Activated CD8-positive, alpha-beta T cell treated with anti-CD3 and anti-CD28 coated beads for 36 hours (primary cell): ENCODE measurements at regions not wholly inside any gene's neighbourhood (a gene's known extent, or its start where the extent isn't known, plus 50 kb on each side); places are given as distances from the start of the nearest gene placed in this dataset.
A peak's percentile ranks its signal among the peaks of the same experiment; 100 is the strongest.

Experiments used
- ATAC-seq: fragments of 200-7000 bp; cut with Tn5 transposase; one replicate; pipeline ENCODE4 v1.10.0; 2021; ENCODE audit warnings: mild to moderate bottlenecking, moderate library complexity
- CTCF ChIA-PET: fragments of 350-600 bp; sonication (Branson Sonifier 250); formaldehyde crosslinking; loops from one replicate; lab custom pipeline; 2021; ENCODE audit warnings: antibody characterized with exemption; lab: Charles Lee
- POLR2A ChIA-PET: fragments of 350-600 bp; sonication (Branson Sonifier 250); formaldehyde crosslinking; loops from one replicate; lab custom pipeline; 2021; ENCODE audit warnings: antibody characterized with exemption; lab: Charles Lee
- DNase-seq: peaks from one replicate; pipeline ENCODE4 v3.0.0-alpha.2; 2020
- H3K27ac Mint-ChIP-seq: one replicate; pipeline ENCODE4 v1.8.0; 2021; ENCODE audit warnings: mild to moderate bottlenecking, mixed read lengths
- H3K27me3 Mint-ChIP-seq: one replicate; pipeline ENCODE4 v1.8.0; 2021; ENCODE audit warnings: mixed read lengths
- H3K36me3 Mint-ChIP-seq: one replicate; pipeline ENCODE4 v1.8.0; 2021; ENCODE audit warnings: low read depth, mixed read lengths
- H3K4me1 Mint-ChIP-seq: one replicate; pipeline ENCODE4 v1.8.0; 2021; ENCODE audit warnings: low read depth, mixed read lengths
- H3K4me3 Mint-ChIP-seq: one replicate; pipeline ENCODE4 v1.8.0; 2021; ENCODE audit warnings: mild to moderate bottlenecking, moderate library complexity, mixed read lengths
- H3K9me3 Mint-ChIP-seq: one replicate; pipeline ENCODE4 v1.8.0; 2021; ENCODE audit warnings: mixed read lengths
- CTCF ChIP-seq: fragments of 200-600 bp; IDR thresholded peaks from one replicate; pipeline ENCODE4 v1.8.0; 2022; ENCODE audit warnings: antibody characterized with exemption, mild to moderate bottlenecking
- intact Hi-C: fragments of 100-400 bp; cut with micrococcal nuclease; formaldehyde crosslinking; loops from one replicate; pipeline ENCODE4 v1.10.0; 2022

- H3K27ac Mint-ChIP-seq: no peak overlapping the region
- ATAC-seq (no peak), DNase-seq (no peak)
- CTCF ChIA-PET: interaction anchor here (0.9 kb wide), 1 partner anchor 169 kb away, joined by 3 read pairs; no protein-coding TSS in a partner anchor
- H3K36me3 Mint-ChIP-seq: no peaks in the 10 kb centered on the region
- H3K4me3 Mint-ChIP-seq: no peak overlapping the region
- no peaks in the 10 kb centered on the region for H3K4me1 Mint-ChIP-seq
- H3K9me3 Mint-ChIP-seq: no peaks in the 10 kb centered on the region
- intact Hi-C loops: no loop called here
- POLR2A ChIA-PET: no interaction called here
- H3K27me3 Mint-ChIP-seq: no peaks in the 10 kb centered on the region
- no peak for TF ChIP-seq CTCF
These were observed 273.9 kb downstream of the MBD2 start for GRCh38 chr18:53950545-53950944.

GRCh38 chr18:53948991-53949390 is 275.5 kb downstream of the MBD2 start:
- ChIA-PET CTCF (interaction anchor here (1.1 kb wide), 1 partner anchor 12 kb away, joined by 5 read pairs; no protein-coding TSS in a partner anchor), POLR2A (no interaction called here)
- no peaks in the 10 kb centered on the region for H3K4me1 Mint-ChIP-seq
- no peaks in the 10 kb centered on the region for H3K36me3 Mint-ChIP-seq
- intact Hi-C loops: no loop called here
- no peak overlapping the region for H3K27ac Mint-ChIP-seq
- ATAC-seq: no peak
- peaks cover 2% of the 10 kb centered on the region for H3K9me3 Mint-ChIP-seq
- no peak for TF ChIP-seq CTCF
- no peak overlapping the region for H3K4me3 Mint-ChIP-seq
- H3K27me3 Mint-ChIP-seq: no peaks in the 10 kb centered on the region
- no peak for DNase-seq

DNA sequence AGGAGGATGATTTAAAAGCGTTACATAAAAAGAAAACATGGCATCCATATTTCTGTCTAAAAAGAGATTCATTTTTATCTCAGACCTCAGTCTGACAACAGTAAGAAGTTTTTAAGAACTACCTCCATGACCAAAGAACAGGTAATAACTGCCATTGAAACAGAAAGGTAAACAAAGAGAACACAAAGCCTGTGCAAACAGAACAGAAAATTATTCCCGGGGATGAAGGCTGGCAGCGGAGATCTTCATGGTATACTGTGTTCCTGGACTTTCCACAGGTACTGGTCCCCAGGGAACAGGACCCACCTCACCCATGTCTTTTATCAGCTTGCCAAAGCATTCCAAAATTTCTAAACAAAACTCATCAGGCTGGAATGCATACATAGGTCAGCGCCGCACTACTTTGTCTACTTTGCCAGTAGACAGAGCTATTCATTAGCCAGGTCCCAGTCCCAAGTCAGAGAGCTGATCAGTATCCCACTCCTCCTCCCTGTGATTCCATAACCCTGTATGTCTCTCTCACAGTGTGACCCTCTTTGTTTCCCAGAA is 277.3 kb downstream of the MBD2 start:
- H3K27me3 Mint-ChIP-seq: no peaks in the 10 kb centered on the region
- DNase-seq: no peak

GRCh38 chr18:53946594-53946993 is 277.9 kb downstream of the MBD2 start:
- no peaks in the 10 kb centered on the region for H3K4me1 Mint-ChIP-seq
- H3K27ac Mint-ChIP-seq: no peak overlapping the region
- no peaks in the 10 kb centered on the region for H3K36me3 Mint-ChIP-seq
- intact Hi-C loops: no loop called here
- H3K9me3 Mint-ChIP-seq: peaks cover 2% of the 10 kb centered on the region
- CTCF ChIA-PET: no interaction called here
- no peak for DNase-seq
- no peak for ATAC-seq
- no peak overlapping the region for H3K4me3 Mint-ChIP-seq
- H3K27me3 Mint-ChIP-seq: no peaks in the 10 kb centered on the region
- TF ChIP-seq CTCF: no peak
- POLR2A ChIA-PET: interaction anchor here (0.6 kb wide), 1 partner anchor 18 kb away, joined by 3 read pairs; no protein-coding TSS in a partner anchor

More for the DNA sequence above, 277.3 kb downstream of the MBD2 start:
- CTCF ChIA-PET: no interaction called here
- no peak for ATAC-seq
- TF ChIP-seq CTCF: no peak
- H3K36me3 Mint-ChIP-seq: no peaks in the 10 kb centered on the region
- intact Hi-C loops: no loop called here
- POLR2A ChIA-PET: no interaction called here
- H3K4me3 Mint-ChIP-seq: no peak overlapping the region
- peaks cover 2% of the 10 kb centered on the region for H3K9me3 Mint-ChIP-seq
- H3K27ac Mint-ChIP-seq: no peak overlapping the region
- no peaks in the 10 kb centered on the region for H3K4me1 Mint-ChIP-seq

DNA sequence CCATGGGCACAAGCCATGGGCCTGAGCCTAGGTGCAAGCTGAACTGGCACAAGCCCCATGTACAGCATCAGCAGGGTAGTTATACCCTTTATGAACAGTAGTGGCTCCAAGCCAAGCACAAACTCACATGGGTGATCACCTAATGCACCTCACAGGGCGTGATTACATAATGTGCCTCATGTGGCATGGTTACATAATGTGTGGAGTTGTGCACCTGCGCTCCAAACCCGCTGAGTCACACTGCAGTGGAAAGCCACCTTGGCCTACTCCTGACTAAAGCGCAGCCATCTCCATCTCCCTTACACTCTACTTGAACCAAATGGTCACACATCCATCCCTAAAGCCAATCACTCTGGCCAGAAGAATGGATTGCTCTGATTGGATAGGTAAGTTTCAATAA is 279.7 kb downstream of the MBD2 start:
- H3K27me3 Mint-ChIP-seq: no peaks in the 10 kb centered on the region
- no peaks in the 10 kb centered on the region for H3K36me3 Mint-ChIP-seq
- ATAC-seq: no peak
- ChIA-PET CTCF (no interaction called here), POLR2A (no interaction called here)
- peaks cover 2% of the 10 kb centered on the region for H3K9me3 Mint-ChIP-seq
- intact Hi-C loops: no loop called here
- H3K4me3 Mint-ChIP-seq: no peak overlapping the region
- H3K4me1 Mint-ChIP-seq: no peaks in the 10 kb centered on the region
- TF ChIP-seq CTCF: no peak
- DNase-seq: peak; percentile 19
- H3K27ac Mint-ChIP-seq: no peak overlapping the region
